GM12878 (cell line): ENCODE measurements at regions not wholly inside any gene's neighbourhood (a gene's known extent, or its start where the extent isn't known, plus 50 kb on each side); places are given as distances from the start of the nearest gene placed in this dataset.

Experiments used
- ATAC-seq: fragments of 200-7000 bp; cut with Tn5 transposase; 3 replicates; pipeline ENCODE4 v1.9.1; 2020; ENCODE audit warnings: mild to moderate bottlenecking, moderate library complexity
- BruUV-seq: library from RNA; stranded (reverse); fragments of 400-500 nt; replicated peaks from 2 replicates; lab custom pipeline; 2021; lab: Mats Ljungman, UMichigan
- CTCF ChIA-PET: fragments of 300-600 bp; sonication (Branson Sonifier 250); formaldehyde crosslinking; extraction: SDS; loops from one replicate; lab custom pipeline; 2021; ENCODE audit warnings: inconsistent platforms; lab: Yijun Ruan, JAX
- POLR2A ChIA-PET: fragments of 350-600 bp; formaldehyde crosslinking; extraction: SDS; loops from one replicate; lab custom pipeline; 2021; ENCODE audit warnings: inconsistent platforms; lab: Charles Lee
- RAD21 ChIA-PET: fragments of 300-600 bp; sonication (Branson Sonifier 250); formaldehyde crosslinking; loops from one replicate; lab custom pipeline; 2023; ENCODE audit warnings: antibody characterized with exemption; ENCODE audit not compliant: unreplicated experiment; lab: Charles Lee
- SMC1A ChIA-PET: fragments of 300-600 bp; sonication (Branson Sonifier 250); formaldehyde crosslinking; loops from one replicate; lab custom pipeline; 2023; ENCODE audit not compliant: unreplicated experiment, uncharacterized antibody; lab: Charles Lee
- DNase-seq: peaks from one replicate; pipeline ENCODE4 v3.0.0-alpha.2; 2011; ENCODE audit warnings: low read depth, low spot score
- FAIRE-seq: peaks from 3 replicates; lab custom pipeline; 2011; peaks lifted over from hg19 to GRCh38; lab: Jason Lieb, UNC
- H2AFZ ChIP-seq: 2 replicates; pipeline ENCODE4 v1.6.0; 2011; ENCODE audit warnings: low read depth, low read length, control low read depth; ENCODE audit not compliant: control insufficient read depth
- H3K27ac ChIP-seq: 2 replicates; pipeline ENCODE4 v1.5.1; 2011; ENCODE audit warnings: control low read depth; ENCODE audit not compliant: control insufficient read depth, insufficient read depth
- H3K27me3 ChIP-seq, 2 experiments: replicated peaks in 1 of 2; 2 replicates each; pipeline versions ENCODE4 v1.6.0 to v1.6.1; 2011; ENCODE audit warnings: low read length in 1 of 2; ENCODE audit not compliant: control insufficient read depth in 2 of 2, insufficient read depth in 2 of 2
- H3K36me3 ChIP-seq, 2 experiments: 2 replicates each; pipeline ENCODE4 v1.5.1; 2011; ENCODE audit warnings: low read length in 1 of 2; ENCODE audit not compliant: control insufficient read depth in 2 of 2, insufficient read depth in 2 of 2
- H3K4me1 ChIP-seq: 2 replicates; pipeline ENCODE4 v1.6.1; 2011; ENCODE audit warnings: mild to moderate bottlenecking, low read length, moderate library complexity, mixed read lengths; ENCODE audit not compliant: control insufficient read depth, insufficient read depth
- H3K4me2 ChIP-seq: 2 replicates; pipeline ENCODE4 v1.6.0; 2011; ENCODE audit warnings: control low read depth; ENCODE audit not compliant: control insufficient read depth, insufficient read depth
- H3K4me3 ChIP-seq: fragments of 200-600 bp; sonication (generic); 2 replicates; pipeline ENCODE4 v1.5.1; 2016
- H3K79me2 ChIP-seq: 2 replicates; pipeline ENCODE4 v1.6.0; 2011; ENCODE audit warnings: low read length; ENCODE audit not compliant: control insufficient read depth, insufficient read depth
- H3K9ac ChIP-seq: 2 replicates; pipeline ENCODE4 v1.8.0; 2011; ENCODE audit warnings: low read length, control low read depth, mixed read lengths; ENCODE audit not compliant: control insufficient read depth, insufficient read depth
- H3K9me3 ChIP-seq: replicated peaks from 3 replicates; pipeline ENCODE4 v1.5.1; 2011; ENCODE audit warnings: mild to moderate bottlenecking, low read length; ENCODE audit not compliant: control insufficient read depth, insufficient read depth
- H4K20me1 ChIP-seq: 2 replicates; pipeline ENCODE4 v1.6.0; 2011; ENCODE audit not compliant: control insufficient read depth, insufficient read depth
- CBX3 ChIP-seq: fragments of 200-600 bp; sonication (generic); IDR thresholded peaks from 2 replicates; pipeline ENCODE4 v1.6.1; 2016; ENCODE audit warnings: low read depth, borderline replicate concordance
- HDGF ChIP-seq: fragments of 450-650 bp; IDR thresholded peaks from 2 replicates; pipeline ENCODE4 v1.6.1; 2016; ENCODE audit warnings: antibody characterized with exemption
- JUNB ChIP-seq: IDR thresholded peaks from 2 replicates; pipeline ENCODE4 v1.6.1; 2016; ENCODE audit warnings: antibody characterized with exemption, mild to moderate bottlenecking
- KDM1A ChIP-seq: fragments of 200-600 bp; sonication (generic); IDR thresholded peaks from 2 replicates; pipeline ENCODE4 v1.6.1; 2016; ENCODE audit warnings: borderline replicate concordance
- MEF2A ChIP-seq: IDR thresholded peaks from 2 replicates; pipeline ENCODE4 v1.6.1; 2011; ENCODE audit warnings: low read depth, mild to moderate bottlenecking, low read length, moderate library complexity; ENCODE audit not compliant: insufficient read depth
- MEF2B ChIP-seq: fragments of 450-650 bp; IDR thresholded peaks from 2 replicates; pipeline ENCODE4 v1.6.1; 2018; ENCODE audit warnings: mild to moderate bottlenecking, moderate library complexity; ENCODE audit not compliant: partially characterized antibody, poor library complexity, severe bottlenecking
- MYC ChIP-seq: IDR thresholded peaks from 2 replicates; pipeline ENCODE4 v1.6.1; 2011; ENCODE audit warnings: mild to moderate bottlenecking, low read length, moderate library complexity, inconsistent platforms; ENCODE audit not compliant: insufficient read depth, insufficient replicate concordance, insufficient read length, severe bottlenecking
- NFIC ChIP-seq: IDR thresholded peaks from 2 replicates; pipeline ENCODE4 v1.6.1; 2012; ENCODE audit warnings: low read depth, mild to moderate bottlenecking, inconsistent platforms, low read length, moderate library complexity
- RUNX3 ChIP-seq: IDR thresholded peaks from 2 replicates; pipeline ENCODE4 v1.6.1; 2012; ENCODE audit warnings: low read length, inconsistent platforms
- SREBF1 ChIP-seq: IDR thresholded peaks from 2 replicates; pipeline ENCODE4 v1.6.1; 2012; ENCODE audit warnings: mild to moderate bottlenecking, low read length
- ZBTB40 ChIP-seq: fragments of 450-650 bp; IDR thresholded peaks from 2 replicates; pipeline ENCODE4 v1.6.1; 2016; ENCODE audit warnings: mild to moderate bottlenecking, moderate library complexity, borderline replicate concordance
- WGBS: methylation state at CpG from one replicate; pipeline ENCODE4 v1.1.6; 2016; ENCODE audit warnings: low lambda C conversion rate; ENCODE audit not compliant: insufficient replicate concordance, insufficient coverage; ENCODE audit errors: missing lambda C conversion rate; 5-methylcytosine and 5-hydroxymethylcytosine counted together
- in situ Hi-C: fragments of 300-500 bp; cut with MboI; formaldehyde crosslinking; loops from 9 replicates; pipeline ENCODE4 v1.14.3; 2018; ENCODE audit warnings: mixed read lengths
- intact Hi-C: fragments of 100-400 bp; cut with micrococcal nuclease; formaldehyde crosslinking; loops from one replicate; pipeline ENCODE4 v1.14.2; 2022; ENCODE audit not compliant: unreplicated experiment
- TF ChIP-seq, protein P1 (sequence below): IDR thresholded peaks from 2 replicates; pipeline ENCODE4 v1.6.1; 2012; ENCODE audit warnings: low read depth, low read length, improper control_type of control experiment

DNA sequence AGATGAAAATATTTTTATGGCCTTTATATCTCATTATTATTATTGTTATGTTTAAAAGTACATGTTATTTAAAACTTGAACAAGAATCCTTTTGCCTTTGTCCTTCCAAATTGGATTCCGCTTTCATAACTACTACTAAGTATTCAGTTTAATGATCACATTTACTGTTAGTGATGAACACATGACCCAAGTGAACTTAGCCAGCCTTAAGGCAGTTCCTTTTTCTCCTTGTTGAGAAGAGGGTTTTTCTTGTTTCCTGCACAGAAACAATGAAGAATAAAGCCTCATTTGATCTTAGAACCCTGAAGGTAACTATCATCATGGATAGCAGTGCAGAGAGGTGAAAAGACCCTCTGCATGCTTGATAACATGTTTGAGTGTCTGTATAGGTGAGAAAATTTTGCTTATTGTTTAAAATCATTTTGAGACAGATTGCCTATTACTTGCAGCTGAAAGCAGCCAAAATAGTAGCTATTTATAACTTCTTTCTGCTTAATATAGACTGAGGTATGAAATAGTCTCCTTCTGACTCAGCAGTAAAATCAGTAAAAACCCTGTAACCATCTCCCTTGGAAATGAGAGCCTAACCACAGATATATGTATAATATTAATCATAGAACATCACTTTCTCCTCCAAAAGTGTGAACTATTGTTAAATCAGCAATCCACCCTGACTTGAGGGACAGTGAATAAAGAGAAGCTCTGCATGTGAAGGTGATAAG lies 266.2 kb downstream of the SPATA31D1 start:
- RAD21 ChIA-PET: interaction anchor here (0.6 kb wide), 1 partner anchor 127 kb away, joined by 3 read pairs; no protein-coding TSS in a partner anchor
- Histone ChIP-seq H4K20me1 (no peaks in the 10 kb centered on the region), H3K27ac (no peak overlapping the region), H3K4me3 (no peak overlapping the region), H3K27me3 (no peaks in the 10 kb centered on the region), H3K4me1 (no peaks in the 10 kb centered on the region), H3K79me2 (no peaks in the 10 kb centered on the region), H3K4me2 (no peak overlapping the region), H2AFZ (no peak overlapping the region), H3K9me3 (no peaks in the 10 kb centered on the region), H3K36me3 (no peaks in the 10 kb centered on the region), H3K9ac (no peak overlapping the region)
- no TSS peak for BruUV-seq
- in situ Hi-C loops (no loop called here), intact Hi-C loops (no loop called here)
- peak; percentile 76 for TF ChIP-seq MEF2A
- TF ChIP-seq MYC: no peak
- TF ChIP-seq KDM1A: no peak
- TF ChIP-seq RUNX3: peak; percentile 45; the same call in 1 of the 2 replicates
- 0 out of 2 replicates have a peak, but pooled peaks have one; percentile 17 for TF ChIP-seq NFIC
- TF ChIP-seq JUNB: peak; percentile 33; the same call in 1 of the 2 replicates
- TF ChIP-seq SREBF1: no peak
- TF ChIP-seq CBX3: no peak
- TF ChIP-seq, protein P1, sequence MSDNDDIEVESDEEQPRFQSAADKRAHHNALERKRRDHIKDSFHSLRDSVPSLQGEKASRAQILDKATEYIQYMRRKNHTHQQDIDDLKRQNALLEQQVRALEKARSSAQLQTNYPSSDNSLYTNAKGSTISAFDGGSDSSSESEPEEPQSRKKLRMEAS: no peak
- no peak for TF ChIP-seq HDGF
- no peak for TF ChIP-seq ZBTB40
- peak; percentile 43 for TF ChIP-seq MEF2B
- WGBS: 68% methylated on average over 1 of the region's 1 CpG
- ATAC-seq: no peak
- POLR2A ChIA-PET: no interaction called here
- CTCF ChIA-PET: no interaction called here
- DNase-seq: no peak
- SMC1A ChIA-PET: no interaction called here
- no peak for FAIRE-seq
